Thyroid gland (tissue), 4 donors: ENCODE measurements at regions not wholly inside any gene's neighbourhood (a gene's known extent, or its start where the extent isn't known, plus 50 kb on each side); places are given as distances from the start of the nearest gene placed in this dataset.

ENCODE experiments used
- DNase-seq, 2 donors: peaks; one replicate each; pipeline ENCODE4 v3.0.0-alpha.2; 2019
- H3K27ac ChIP-seq, 3 donors: fragments of 200-600 bp; sonication (generic); 1 replicate in 2 of 3; 2 replicates in 1 of 3; pipeline ENCODE4 v1.5.1; 2016 to 2019; ENCODE audit warnings: mild to moderate bottlenecking in 1 of 3, moderate library complexity in 1 of 3
- H3K27me3 ChIP-seq: fragments of 200-600 bp; sonication (generic); one replicate; pipeline ENCODE4 v1.5.1; 2019
- H3K36me3 ChIP-seq, 2 donors: fragments of 200-600 bp; sonication (generic); one replicate each; pipeline ENCODE4 v1.5.1; 2016 to 2019
- H3K4me1 ChIP-seq, 2 donors: fragments of 200-600 bp; sonication (generic); one replicate each; pipeline ENCODE4 v1.5.1; 2017 to 2019
- H3K4me3 ChIP-seq, 3 donors: fragments of 200-600 bp; sonication (generic); replicated peaks in 1 of 3; 1 replicate in 2 of 3; 2 replicates in 1 of 3; pipeline ENCODE4 v1.5.1; 2016; ENCODE audit warnings: mild to moderate bottlenecking in 1 of 3
- H3K9me3 ChIP-seq: fragments of 200-600 bp; sonication (generic); one replicate; pipeline ENCODE4 v1.5.1; 2017
- POLR2A ChIP-seq, 2 donors: fragments of 450-650 bp; IDR thresholded peaks; one replicate each; pipeline ENCODE4 v1.6.1; 2017; ENCODE audit warnings: antibody characterized with exemption in 2 of 2, mild to moderate bottlenecking in 2 of 2, moderate library complexity in 1 of 2
- WGBS, 2 donors: methylation state at CpG; one replicate each; pipeline ENCODE4 v1.1.5; 2017; 5-methylcytosine and 5-hydroxymethylcytosine counted together
- intact Hi-C: fragments of 100-400 bp; cut with DNase I; formaldehyde crosslinking; loops from one replicate; pipeline ENCODE4 v1.15.1; 2023
- TF ChIP-seq, protein P1 (sequence below), 6 experiments: fragments of 200-600 bp in 3 of 6; fragments of 450-650 bp in 3 of 6; sonication (generic) in 3 of 6; IDR thresholded peaks; one replicate each; pipeline ENCODE4 v1.5.1; 2016 to 2019; ENCODE audit warnings: antibody characterized with exemption in 6 of 6, mild to moderate bottlenecking in 2 of 6, inconsistent platforms in 1 of 6, moderate library complexity in 1 of 6

GRCh38 chr1:104720741-104721140, 971.0 kb downstream of the AMY1C start:
- DNase-seq: no peak
- no peak overlapping the region for H3K27ac ChIP-seq
- WGBS, 2 donors: 91 to 94% methylated on average over 5 of the region's 5 CpGs
- no peaks in the 10 kb centered on the region for H3K4me1 ChIP-seq
- H3K36me3 ChIP-seq: no peaks in the 10 kb centered on the region
- intact Hi-C loops: no loop called here
- H3K27me3 ChIP-seq: no peaks in the 10 kb centered on the region
- H3K4me3 ChIP-seq: no peak overlapping the region
- no peaks in the 10 kb centered on the region for H3K9me3 ChIP-seq
- TF ChIP-seq POLR2A (IDR thresholded peaks at IDR 0.05): no peak
- TF ChIP-seq, protein P1, sequence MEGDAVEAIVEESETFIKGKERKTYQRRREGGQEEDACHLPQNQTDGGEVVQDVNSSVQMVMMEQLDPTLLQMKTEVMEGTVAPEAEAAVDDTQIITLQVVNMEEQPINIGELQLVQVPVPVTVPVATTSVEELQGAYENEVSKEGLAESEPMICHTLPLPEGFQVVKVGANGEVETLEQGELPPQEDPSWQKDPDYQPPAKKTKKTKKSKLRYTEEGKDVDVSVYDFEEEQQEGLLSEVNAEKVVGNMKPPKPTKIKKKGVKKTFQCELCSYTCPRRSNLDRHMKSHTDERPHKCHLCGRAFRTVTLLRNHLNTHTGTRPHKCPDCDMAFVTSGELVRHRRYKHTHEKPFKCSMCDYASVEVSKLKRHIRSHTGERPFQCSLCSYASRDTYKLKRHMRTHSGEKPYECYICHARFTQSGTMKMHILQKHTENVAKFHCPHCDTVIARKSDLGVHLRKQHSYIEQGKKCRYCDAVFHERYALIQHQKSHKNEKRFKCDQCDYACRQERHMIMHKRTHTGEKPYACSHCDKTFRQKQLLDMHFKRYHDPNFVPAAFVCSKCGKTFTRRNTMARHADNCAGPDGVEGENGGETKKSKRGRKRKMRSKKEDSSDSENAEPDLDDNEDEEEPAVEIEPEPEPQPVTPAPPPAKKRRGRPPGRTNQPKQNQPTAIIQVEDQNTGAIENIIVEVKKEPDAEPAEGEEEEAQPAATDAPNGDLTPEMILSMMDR (IDR thresholded peaks at IDR 0.05): no peak

DNA sequence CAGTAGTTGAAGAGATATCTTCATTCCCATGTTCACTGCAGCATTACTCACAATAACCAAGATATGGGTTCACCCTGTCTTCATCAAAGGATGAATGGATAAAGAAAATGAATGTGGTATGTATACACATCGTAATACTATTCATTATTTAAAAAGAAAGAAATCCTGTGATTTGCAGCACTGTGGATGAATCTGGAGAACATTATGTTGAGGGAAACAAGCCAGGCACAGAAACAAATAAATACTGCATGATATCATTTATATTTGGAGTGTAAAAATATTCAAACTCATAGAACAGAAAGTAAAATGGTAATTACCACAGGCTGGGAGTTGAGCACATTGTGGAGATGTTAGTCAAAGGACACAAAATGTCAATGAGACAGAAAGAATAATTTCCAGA, 977.2 kb downstream of the AMY1C start:
- TF ChIP-seq, protein P1 (IDR thresholded peaks at IDR 0.05): no peak
- TF ChIP-seq POLR2A (IDR thresholded peaks at IDR 0.05): no peak
- intact Hi-C loops: no loop called here
- H3K4me3 ChIP-seq: no peak overlapping the region
- H3K27ac ChIP-seq: no peak overlapping the region
- 61 to 71% methylated on average over 1 of the region's 1 CpG for WGBS, 2 donors
- H3K36me3 ChIP-seq: no peaks in the 10 kb centered on the region
- no peak for DNase-seq
- H3K4me1 ChIP-seq: no peaks in the 10 kb centered on the region
- H3K27me3 ChIP-seq: no peaks in the 10 kb centered on the region
- H3K9me3 ChIP-seq: no peaks in the 10 kb centered on the region

GRCh38 chr1:104733866-104734265, 984.2 kb downstream of the AMY1C start:
- 89 to 100% methylated on average over 1 of the region's 1 CpG for WGBS, 2 donors
- no peaks in the 10 kb centered on the region for H3K27me3 ChIP-seq
- intact Hi-C loops: no loop called here
- TF ChIP-seq, protein P1 (IDR thresholded peaks at IDR 0.05): no peak
- TF ChIP-seq POLR2A (IDR thresholded peaks at IDR 0.05): no peak
- no peak for DNase-seq
- no peaks in the 10 kb centered on the region for H3K9me3 ChIP-seq
- H3K27ac ChIP-seq: no peak overlapping the region
- H3K4me3 ChIP-seq: no peak overlapping the region
- H3K4me1 ChIP-seq: no peaks in the 10 kb centered on the region
- no peaks in the 10 kb centered on the region for H3K36me3 ChIP-seq

- intact Hi-C loops: no loop called here
These were observed 996.2 kb downstream of the AMY1C start for GRCh38 chr1:104745875-104746274.

DNA sequence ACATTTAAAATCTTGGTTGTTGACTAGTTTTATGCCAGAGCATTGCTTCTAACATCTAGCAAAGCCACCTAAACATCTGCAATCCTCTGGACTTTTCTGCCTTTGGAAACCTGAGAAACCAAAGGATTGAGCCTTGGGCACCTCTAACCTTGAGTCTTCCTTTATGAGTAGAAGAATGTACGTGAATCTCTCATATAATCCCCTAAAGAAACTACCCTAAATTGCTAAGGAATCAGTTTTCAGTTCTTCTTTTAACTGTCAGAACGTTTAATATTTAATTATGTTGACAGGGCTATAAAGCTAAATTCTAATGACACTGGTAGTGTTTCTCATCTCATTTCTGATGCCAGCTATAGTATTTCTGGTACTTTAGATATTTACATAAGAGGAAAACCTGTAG, 997.3 kb downstream of the AMY1C start:
- Histone ChIP-seq H3K4me3 (no peak overlapping the region), H3K36me3 (no peaks in the 10 kb centered on the region), H3K9me3 (no peaks in the 10 kb centered on the region), H3K4me1 (no peaks in the 10 kb centered on the region), H3K27ac (no peak overlapping the region), H3K27me3 (no peaks in the 10 kb centered on the region)
- no peak for DNase-seq
- intact Hi-C loops: no loop called here
- WGBS, 2 donors: 51 to 57% methylated on average over 2 of the region's 2 CpGs
- TF ChIP-seq, protein P1 (IDR thresholded peaks at IDR 0.05): no peak
- no peak for TF ChIP-seq POLR2A (IDR thresholded peaks at IDR 0.05)

More at GRCh38 chr1:104745875-104746274, 996.2 kb downstream of the AMY1C start:
- no peak for TF ChIP-seq POLR2A (IDR thresholded peaks at IDR 0.05)
- TF ChIP-seq, protein P1 (IDR thresholded peaks at IDR 0.05): no peak
- H3K4me1 ChIP-seq: no peaks in the 10 kb centered on the region
- H3K36me3 ChIP-seq: no peaks in the 10 kb centered on the region
- H3K4me3 ChIP-seq: no peak overlapping the region
- DNase-seq: no peak
- H3K27ac ChIP-seq: no peak overlapping the region
- H3K27me3 ChIP-seq: no peaks in the 10 kb centered on the region
- WGBS, 2 donors: 44 to 56% methylated on average over 2 of the region's 2 CpGs
- no peaks in the 10 kb centered on the region for H3K9me3 ChIP-seq
